SK-N-SH treated with all-trans-retinoic acid at 6 μM for 48 hours (cell line): ENCODE measurements at regions not wholly inside any gene's neighbourhood (a gene's known extent, or its start where the extent isn't known, plus 50 kb on each side); places are given as distances from the start of the nearest gene placed in this dataset.

Source experiments
- ATAC-seq: fragments of 200-7000 bp; cut with Tn5 transposase; 3 replicates; pipeline ENCODE4 v1.9.1; 2020; ENCODE audit warnings: mild to moderate bottlenecking, moderate library complexity
- ARNTL ChIP-seq: fragments of 450-650 bp; formaldehyde crosslinking; IDR thresholded peaks from 2 replicates; pipeline ENCODE4 v1.5.0; 2020; ENCODE audit warnings: low read depth, mild to moderate bottlenecking, moderate library complexity, borderline replicate concordance
- CSDC2 ChIP-seq: fragments of 250-450 bp; sonication (Bioruptor Pico); IDR thresholded peaks from 2 replicates; pipeline ENCODE4 v1.5.0; 2020; ENCODE audit warnings: mild to moderate bottlenecking, moderate library complexity
- CSRNP3 ChIP-seq: fragments of 250-450 bp; sonication (Bioruptor Pico); IDR thresholded peaks from 2 replicates; pipeline ENCODE4 v1.5.1; 2021; ENCODE audit warnings: mild to moderate bottlenecking, moderate library complexity
- ESRRG ChIP-seq: fragments of 250-450 bp; sonication (Bioruptor Pico); IDR thresholded peaks from 2 replicates; pipeline ENCODE4 v1.6.1; 2021; ENCODE audit warnings: mild to moderate bottlenecking
- GLIS3 ChIP-seq: fragments of 250-450 bp; sonication (Bioruptor Pico); IDR thresholded peaks from 2 replicates; pipeline ENCODE4 v1.5.0; 2020; ENCODE audit warnings: mild to moderate bottlenecking, moderate library complexity
- ISL1 ChIP-seq: fragments of 250-450 bp; sonication (Bioruptor Pico); IDR thresholded peaks from 2 replicates; pipeline ENCODE4 v2.1.2; 2022; ENCODE audit warnings: mild to moderate bottlenecking, moderate library complexity
- OSR1 ChIP-seq: fragments of 250-450 bp; sonication (Bioruptor Pico); IDR thresholded peaks from 2 replicates; pipeline ENCODE4 v1.8.0; 2022; ENCODE audit warnings: moderate library complexity, mild to moderate bottlenecking, inconsistent platforms
- PATZ1 ChIP-seq: fragments of 250-450 bp; sonication (Bioruptor Pico); IDR thresholded peaks from 2 replicates; pipeline ENCODE4 v1.8.0; 2020; ENCODE audit warnings: mild to moderate bottlenecking, moderate library complexity, borderline replicate concordance
- PPARA ChIP-seq: fragments of 250-450 bp; sonication (Bioruptor Pico); IDR thresholded peaks from 2 replicates; pipeline ENCODE4 v1.5.0; 2020; ENCODE audit warnings: mild to moderate bottlenecking, borderline replicate concordance
- RARB ChIP-seq: fragments of 250-450 bp; sonication (Bioruptor Pico); IDR thresholded peaks from 2 replicates; pipeline ENCODE4 v1.8.0; 2021; ENCODE audit warnings: mild to moderate bottlenecking, moderate library complexity
- SNAI2 ChIP-seq: fragments of 250-450 bp; sonication (Bioruptor Pico); IDR thresholded peaks from 2 replicates; pipeline ENCODE4 v1.5.0; 2020; ENCODE audit warnings: mild to moderate bottlenecking, moderate library complexity
- TCF4 ChIP-seq: fragments of 250-450 bp; sonication (Bioruptor Pico); IDR thresholded peaks from 2 replicates; pipeline ENCODE4 v1.8.0; 2021; ENCODE audit warnings: mild to moderate bottlenecking, moderate library complexity, borderline replicate concordance
- TOX ChIP-seq: fragments of 250-450 bp; sonication (Bioruptor Pico); IDR thresholded peaks from 2 replicates; pipeline ENCODE4 v1.8.0; 2021; ENCODE audit warnings: mild to moderate bottlenecking, moderate library complexity, borderline replicate concordance
- TSHZ2 ChIP-seq: fragments of 250-450 bp; sonication (Bioruptor Pico); IDR thresholded peaks from 2 replicates; pipeline ENCODE4 v1.5.0; 2020; ENCODE audit warnings: mild to moderate bottlenecking, moderate library complexity
- ZC3H10 ChIP-seq: fragments of 250-450 bp; sonication (Bioruptor Pico); IDR thresholded peaks from 2 replicates; pipeline ENCODE4 v1.5.1; 2021; ENCODE audit warnings: mild to moderate bottlenecking, moderate library complexity
- ZFP3 ChIP-seq: fragments of 250-450 bp; sonication (Bioruptor Pico); IDR thresholded peaks from 2 replicates; pipeline ENCODE4 v1.5.0; 2020; ENCODE audit warnings: mild to moderate bottlenecking, moderate library complexity
- ZFP30 ChIP-seq: fragments of 450-650 bp; formaldehyde crosslinking; IDR thresholded peaks from 2 replicates; pipeline ENCODE4 v1.5.0; 2022; ENCODE audit warnings: mild to moderate bottlenecking, moderate library complexity
- ZNF565 ChIP-seq: fragments of 450-650 bp; formaldehyde crosslinking; conservative IDR thresholded peaks from 2 replicates; pipeline ENCODE4 v1.5.0; 2020; ENCODE audit warnings: low read depth, mild to moderate bottlenecking, moderate library complexity
- ZNF70 ChIP-seq: fragments of 450-650 bp; formaldehyde crosslinking; IDR thresholded peaks from 2 replicates; pipeline ENCODE4 v1.5.0; 2020; ENCODE audit warnings: mild to moderate bottlenecking, moderate library complexity
- ZNF8 ChIP-seq: fragments of 450-650 bp; formaldehyde crosslinking; IDR thresholded peaks from 2 replicates; pipeline ENCODE4 v1.5.0; 2020; ENCODE audit warnings: mild to moderate bottlenecking, moderate library complexity
- TF ChIP-seq, protein P1 (sequence below): fragments of 250-450 bp; sonication (Bioruptor Pico); IDR thresholded peaks from 2 replicates; pipeline ENCODE4 v1.5.1; 2020; ENCODE audit warnings: low read depth, mild to moderate bottlenecking, moderate library complexity
- TF ChIP-seq, protein P2 (sequence below): fragments of 250-450 bp; sonication (Bioruptor Pico); IDR thresholded peaks from 2 replicates; pipeline ENCODE4 v1.8.0; 2021; ENCODE audit warnings: low read depth, mild to moderate bottlenecking, moderate library complexity, borderline replicate concordance

- ATAC-seq, result no peak
- TF ChIP-seq ZFP3 (no peak), ZNF565 (CRISPR knock-in tag) (no peak), SNAI2 (no peak), TSHZ2 (CRISPR knock-in tag) (no peak), PPARA (CRISPR knock-in tag) (no peak), OSR1 (CRISPR knock-in tag) (no peak), ISL1 (CRISPR knock-in tag) (no peak), PATZ1 (no peak), ESRRG (CRISPR knock-in tag) (no peak), ARNTL (CRISPR knock-in tag) (no peak), ZNF70 (CRISPR knock-in tag) (no peak), ZNF8 (CRISPR knock-in tag) (no peak), ZFP30 (no peak), GLIS3 (CRISPR knock-in tag) (no peak)
- TF ChIP-seq, protein P1, sequence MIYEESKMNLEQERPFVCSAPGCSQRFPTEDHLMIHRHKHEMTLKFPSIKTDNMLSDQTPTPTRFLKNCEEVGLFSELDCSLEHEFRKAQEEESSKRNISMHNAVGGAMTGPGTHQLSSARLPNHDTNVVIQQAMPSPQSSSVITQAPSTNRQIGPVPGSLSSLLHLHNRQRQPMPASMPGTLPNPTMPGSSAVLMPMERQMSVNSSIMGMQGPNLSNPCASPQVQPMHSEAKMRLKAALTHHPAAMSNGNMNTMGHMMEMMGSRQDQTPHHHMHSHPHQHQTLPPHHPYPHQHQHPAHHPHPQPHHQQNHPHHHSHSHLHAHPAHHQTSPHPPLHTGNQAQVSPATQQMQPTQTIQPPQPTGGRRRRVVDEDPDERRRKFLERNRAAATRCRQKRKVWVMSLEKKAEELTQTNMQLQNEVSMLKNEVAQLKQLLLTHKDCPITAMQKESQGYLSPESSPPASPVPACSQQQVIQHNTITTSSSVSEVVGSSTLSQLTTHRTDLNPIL (CRISPR knock-in tag), result no peak
- TF ChIP-seq, protein P2, sequence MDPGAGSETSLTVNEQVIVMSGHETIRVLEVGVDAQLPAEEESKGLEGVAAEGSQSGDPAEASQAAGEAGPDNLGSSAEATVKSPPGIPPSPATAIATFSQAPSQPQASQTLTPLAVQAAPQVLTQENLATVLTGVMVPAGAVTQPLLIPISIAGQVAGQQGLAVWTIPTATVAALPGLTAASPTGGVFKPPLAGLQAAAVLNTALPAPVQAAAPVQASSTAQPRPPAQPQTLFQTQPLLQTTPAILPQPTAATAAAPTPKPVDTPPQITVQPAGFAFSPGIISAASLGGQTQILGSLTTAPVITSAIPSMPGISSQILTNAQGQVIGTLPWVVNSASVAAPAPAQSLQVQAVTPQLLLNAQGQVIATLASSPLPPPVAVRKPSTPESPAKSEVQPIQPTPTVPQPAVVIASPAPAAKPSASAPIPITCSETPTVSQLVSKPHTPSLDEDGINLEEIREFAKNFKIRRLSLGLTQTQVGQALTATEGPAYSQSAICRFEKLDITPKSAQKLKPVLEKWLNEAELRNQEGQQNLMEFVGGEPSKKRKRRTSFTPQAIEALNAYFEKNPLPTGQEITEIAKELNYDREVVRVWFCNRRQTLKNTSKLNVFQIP, result no peak
These were observed 777.5 kb upstream of the TYRP1 start for GRCh38 chr9:11915699-11916098.

- TF ChIP-seq ZFP3, result no peak
- no peak for TF ChIP-seq PPARA (CRISPR knock-in tag)
- no peak for TF ChIP-seq ZNF8 (CRISPR knock-in tag)
- TF ChIP-seq, protein P2, result no peak
- TF ChIP-seq TSHZ2 (CRISPR knock-in tag), result no peak
- no peak for TF ChIP-seq GLIS3 (CRISPR knock-in tag)
- TF ChIP-seq CSRNP3 (CRISPR knock-in tag), result no peak
- no peak for TF ChIP-seq TCF4 (CRISPR knock-in tag)
- TF ChIP-seq SNAI2, result no peak
- TF ChIP-seq ISL1 (CRISPR knock-in tag), result no peak
- TF ChIP-seq ZC3H10 (CRISPR knock-in tag), result no peak
- no peak for TF ChIP-seq CSDC2 (CRISPR knock-in tag)
- TF ChIP-seq RARB (CRISPR knock-in tag), result no peak
- TF ChIP-seq ZFP30, result no peak
- no peak for TF ChIP-seq OSR1 (CRISPR knock-in tag)
- no peak for TF ChIP-seq TOX (CRISPR knock-in tag)
- TF ChIP-seq ZNF565 (CRISPR knock-in tag), result no peak
- TF ChIP-seq ZNF70 (CRISPR knock-in tag), result no peak
- no peak for ATAC-seq
These were observed 764.3 kb upstream of the TYRP1 start for GRCh38 chr9:11928871-11929321.
